NT2/D1 (cell line): ENCODE measurements at regions not wholly inside any gene's neighbourhood (a gene's known extent, or its start where the extent isn't known, plus 50 kb on each side); places are given as distances from the start of the nearest gene placed in this dataset.

Experiments
- DNase-seq: peaks from one replicate; pipeline ENCODE4 v3.0.0-alpha.2; 2011; ENCODE audit warnings: low read depth, low spot score
- H3K27me3 ChIP-seq: 2 replicates; pipeline ENCODE4 v1.6.0; 2011; ENCODE audit warnings: mild to moderate bottlenecking; ENCODE audit not compliant: insufficient read length, insufficient read depth
- H3K36me3 ChIP-seq: 2 replicates; pipeline ENCODE4 v1.6.1; 2011; ENCODE audit warnings: mild to moderate bottlenecking, low read length, mixed read lengths; ENCODE audit not compliant: insufficient read depth, insufficient read length
- H3K4me1 ChIP-seq: 2 replicates; pipeline ENCODE4 v1.5.1; 2011; ENCODE audit not compliant: insufficient read depth, insufficient read length
- H3K4me3 ChIP-seq: 2 replicates; pipeline ENCODE4 v1.5.1; 2011; ENCODE audit warnings: low read depth; ENCODE audit not compliant: insufficient read length
- H3K9ac ChIP-seq: 2 replicates; pipeline ENCODE4 v1.6.0; 2011; ENCODE audit warnings: low read depth; ENCODE audit not compliant: insufficient read length
- H3K9me3 ChIP-seq: 2 replicates; pipeline ENCODE4 v1.5.1; 2011; ENCODE audit warnings: mild to moderate bottlenecking, low read length; ENCODE audit not compliant: insufficient read depth
- SUZ12 ChIP-seq: IDR thresholded peaks from 2 replicates; pipeline ENCODE4 v1.6.1; 2011; ENCODE audit not compliant: insufficient read length, insufficient read depth; ENCODE audit errors: extremely low read depth
- YY1 ChIP-seq: IDR thresholded peaks from 2 replicates; pipeline ENCODE4 v1.6.1; 2011; ENCODE audit not compliant: insufficient read length, insufficient read depth
- ZNF274 ChIP-seq: IDR thresholded peaks from 2 replicates; pipeline ENCODE4 v1.6.1; 2011; ENCODE audit warnings: mild to moderate bottlenecking, low read depth, low read length

DNA sequence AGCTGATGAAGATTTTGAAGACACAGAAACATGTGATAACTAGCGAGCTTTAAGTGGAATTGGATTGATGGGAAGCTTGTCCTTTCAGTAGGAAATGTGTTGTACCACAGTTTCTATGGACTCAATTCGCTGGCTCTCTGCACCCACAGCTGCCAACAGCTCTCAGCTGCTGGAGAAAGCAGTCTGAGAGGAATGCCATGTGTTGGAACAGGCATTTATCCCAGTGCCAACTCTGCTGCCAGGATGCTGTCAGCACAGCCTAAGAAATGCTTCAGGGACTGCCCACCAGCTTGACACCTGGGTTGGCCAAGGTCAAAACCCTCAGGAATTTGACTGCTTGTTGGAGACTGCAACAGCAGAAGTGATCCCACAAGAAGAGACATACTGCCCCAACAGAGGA lies 193.0 kb upstream of the THSD7B start:
- Histone ChIP-seq H3K9me3 (no peaks in the 10 kb centered on the region), H3K9ac (no peak overlapping the region), H3K36me3 (no peaks in the 10 kb centered on the region), H3K4me1 (no peaks in the 10 kb centered on the region), H3K4me3 (no peak overlapping the region), H3K27me3 (no peaks in the 10 kb centered on the region)
- no peak for DNase-seq
- no peak for TF ChIP-seq YY1
- TF ChIP-seq ZNF274, result no peak
- no peak for TF ChIP-seq SUZ12

- H3K9ac ChIP-seq, result no peak overlapping the region
- no peaks in the 10 kb centered on the region for H3K36me3 ChIP-seq
- no peaks in the 10 kb centered on the region for H3K4me1 ChIP-seq
- no peak for DNase-seq
- no peaks in the 10 kb centered on the region for H3K27me3 ChIP-seq
- H3K4me3 ChIP-seq, result no peak overlapping the region
- TF ChIP-seq ZNF274 (no peak), YY1 (no peak), SUZ12 (no peak)
- no peaks in the 10 kb centered on the region for H3K9me3 ChIP-seq
Measured at GRCh38 chr2:136557203-136557602, 208.1 kb upstream of the THSD7B start.

DNA sequence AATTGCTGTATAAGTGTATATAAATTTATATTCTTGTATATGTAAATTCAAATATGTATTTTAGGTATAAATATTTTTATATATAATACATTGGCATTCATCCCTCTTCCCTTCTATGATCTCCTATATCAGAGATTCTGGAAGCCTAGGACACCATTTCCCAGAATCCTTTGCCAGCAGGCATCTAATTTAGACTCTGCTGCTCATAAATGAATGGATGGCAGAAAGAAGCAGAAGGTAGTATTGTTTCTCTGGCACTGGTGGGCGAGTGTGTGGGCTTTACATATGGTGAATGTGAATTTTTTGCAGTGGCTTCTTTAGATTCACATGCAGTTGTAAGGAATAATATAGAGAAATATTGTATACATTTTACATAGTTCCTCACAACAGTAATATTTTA lies 215.2 kb upstream of the THSD7B start:
- Histone ChIP-seq H3K9me3 (no peaks in the 10 kb centered on the region), H3K4me3 (no peak overlapping the region), H3K27me3 (no peaks in the 10 kb centered on the region), H3K4me1 (no peaks in the 10 kb centered on the region), H3K9ac (no peak overlapping the region), H3K36me3 (no peaks in the 10 kb centered on the region)
- TF ChIP-seq YY1, result no peak
- TF ChIP-seq SUZ12, result no peak
- no peak for TF ChIP-seq ZNF274
- no peak for DNase-seq

DNA sequence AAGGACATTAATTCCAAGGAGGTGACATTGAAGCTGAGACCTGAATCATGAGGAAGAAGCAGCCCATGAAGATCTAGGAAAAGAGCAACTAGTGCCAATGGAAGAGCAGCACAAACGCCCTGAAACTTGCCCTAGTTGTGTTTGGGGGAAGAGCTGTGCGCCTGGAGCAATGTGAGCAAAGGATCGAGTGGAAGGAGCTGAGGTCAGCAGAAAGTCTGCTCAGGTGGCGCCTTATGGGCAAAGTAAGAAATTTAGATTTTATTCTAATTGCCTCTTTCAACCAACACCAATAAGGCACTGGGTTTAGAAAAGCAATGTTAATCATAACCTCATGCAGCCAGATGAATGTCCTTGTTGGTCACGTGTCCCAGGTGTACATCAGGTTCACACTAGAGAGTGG lies 226.0 kb upstream of the THSD7B start:
- TF ChIP-seq YY1 (no peak), ZNF274 (no peak), SUZ12 (no peak)
- Histone ChIP-seq H3K9me3 (no peaks in the 10 kb centered on the region), H3K4me1 (no peaks in the 10 kb centered on the region), H3K27me3 (no peaks in the 10 kb centered on the region), H3K9ac (no peak overlapping the region), H3K36me3 (no peaks in the 10 kb centered on the region), H3K4me3 (no peak overlapping the region)
- DNase-seq, result no peak

DNA sequence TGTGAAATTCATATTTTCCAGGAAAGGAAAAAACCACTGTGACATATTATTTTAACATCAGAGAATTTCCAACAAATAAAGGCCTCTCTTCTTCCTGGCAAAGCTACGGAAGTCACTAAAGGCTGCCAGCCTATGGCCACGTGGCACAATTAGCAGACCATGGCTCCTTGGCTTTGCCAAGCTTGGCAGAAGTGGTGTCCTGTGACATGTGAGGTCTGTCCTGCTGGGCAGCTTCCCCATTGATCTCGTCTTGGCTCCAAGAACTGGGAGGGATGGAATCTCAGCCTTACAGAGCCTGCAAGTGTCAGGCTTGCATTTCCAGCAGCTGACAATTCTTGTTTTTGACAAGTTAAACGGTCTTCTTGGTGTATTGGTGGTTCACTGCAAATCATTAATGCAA lies 226.9 kb upstream of the THSD7B start:
- TF ChIP-seq YY1, result no peak
- TF ChIP-seq ZNF274, result no peak
- no peak for TF ChIP-seq SUZ12
- Histone ChIP-seq H3K9ac (no peak overlapping the region), H3K27me3 (no peaks in the 10 kb centered on the region), H3K36me3 (no peaks in the 10 kb centered on the region), H3K9me3 (no peaks in the 10 kb centered on the region), H3K4me1 (no peaks in the 10 kb centered on the region), H3K4me3 (no peak overlapping the region)
- DNase-seq, result no peak

- Histone ChIP-seq H3K27me3 (no peaks in the 10 kb centered on the region), H3K36me3 (no peaks in the 10 kb centered on the region), H3K4me1 (no peaks in the 10 kb centered on the region), H3K9me3 (no peaks in the 10 kb centered on the region), H3K9ac (no peak overlapping the region), H3K4me3 (no peak overlapping the region)
- TF ChIP-seq SUZ12 (no peak), ZNF274 (no peak), YY1 (no peak)
- DNase-seq, result no peak
Measured at GRCh38 chr2:136534811-136535210, 230.5 kb upstream of the THSD7B start.

DNA sequence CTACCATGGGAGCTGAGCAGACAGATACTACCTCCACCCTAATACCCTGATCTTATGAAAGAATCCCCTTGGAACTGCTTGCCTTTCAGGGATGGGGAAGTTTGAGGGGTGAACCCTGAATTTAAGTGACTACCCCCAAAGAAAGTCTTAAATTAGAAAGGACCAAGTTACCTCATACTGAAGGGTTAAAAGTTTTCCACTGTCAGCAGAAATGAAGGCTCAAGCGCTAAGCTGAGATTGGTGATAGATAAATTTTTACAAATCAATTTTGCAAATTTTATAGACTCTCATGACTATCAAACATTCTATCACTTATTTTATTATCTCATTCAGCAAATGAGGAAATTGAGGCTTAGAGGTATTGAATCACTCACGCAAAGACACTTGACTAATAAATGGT lies 233.2 kb upstream of the THSD7B start:
- no peak overlapping the region for H3K9ac ChIP-seq
- TF ChIP-seq YY1, result no peak
- TF ChIP-seq SUZ12, result no peak
- TF ChIP-seq ZNF274, result no peak
- no peaks in the 10 kb centered on the region for H3K36me3 ChIP-seq
- H3K4me3 ChIP-seq, result no peak overlapping the region
- no peaks in the 10 kb centered on the region for H3K4me1 ChIP-seq
- H3K9me3 ChIP-seq, result no peaks in the 10 kb centered on the region
- no peaks in the 10 kb centered on the region for H3K27me3 ChIP-seq
- no peak for DNase-seq

- H3K27me3 ChIP-seq, result no peaks in the 10 kb centered on the region
- TF ChIP-seq ZNF274, result no peak
- no peak for TF ChIP-seq SUZ12
- TF ChIP-seq YY1, result no peak
- no peak for DNase-seq
- no peak overlapping the region for H3K9ac ChIP-seq
- H3K4me3 ChIP-seq, result no peak overlapping the region
- H3K9me3 ChIP-seq, result no peaks in the 10 kb centered on the region
- no peaks in the 10 kb centered on the region for H3K4me1 ChIP-seq
- no peaks in the 10 kb centered on the region for H3K36me3 ChIP-seq
Measured at GRCh38 chr2:136531731-136532130, 233.6 kb upstream of the THSD7B start.
